Inferior parietal cortex (tissue), 1 donor: ENCODE measurements at regions not wholly inside any gene's neighbourhood (a gene's known extent, or its start where the extent isn't known, plus 50 kb on each side); places are given as distances from the start of the nearest gene placed in this dataset.

Experiments
- DNase-seq: peaks from one replicate; pipeline ENCODE4 v3.0.0-alpha.2; 2016; ENCODE audit errors: extremely low spot score

DNA sequence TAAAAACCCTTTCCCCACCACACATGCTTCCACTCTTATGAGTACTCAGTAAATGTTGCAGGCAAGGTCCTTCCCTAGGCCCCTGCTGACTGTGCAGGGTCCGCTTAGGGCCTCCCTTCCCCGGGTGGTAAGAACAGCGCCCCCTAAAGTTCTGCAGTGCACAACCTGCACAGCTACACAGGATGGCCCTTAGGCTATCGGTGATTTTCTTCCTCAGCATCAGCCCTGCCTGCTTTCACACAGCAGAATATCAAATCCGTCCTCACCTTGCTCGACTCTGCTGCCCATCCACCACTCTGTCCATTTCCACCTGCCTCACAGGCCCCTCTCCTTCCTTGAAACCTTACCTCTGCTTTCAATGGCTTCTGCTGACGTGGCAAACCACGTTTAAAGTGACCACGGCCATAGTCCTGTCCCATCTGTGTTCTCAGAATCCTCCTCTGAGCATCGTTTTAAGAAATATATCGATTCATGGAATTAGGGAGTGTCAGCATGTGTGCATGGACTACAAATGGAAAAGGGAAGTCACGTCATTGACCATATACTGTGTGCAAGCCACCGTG, 51.4 kb upstream of the TMEM132E start:
- DNase-seq, result no peak

- no peak for DNase-seq
Observed at GRCh38 chr17:34527136-34527907, 52.1 kb upstream of the TMEM132E start.

GRCh38 chr17:34525651-34526050, 53.7 kb upstream of the TMEM132E start:
- DNase-seq, result no peak

DNA sequence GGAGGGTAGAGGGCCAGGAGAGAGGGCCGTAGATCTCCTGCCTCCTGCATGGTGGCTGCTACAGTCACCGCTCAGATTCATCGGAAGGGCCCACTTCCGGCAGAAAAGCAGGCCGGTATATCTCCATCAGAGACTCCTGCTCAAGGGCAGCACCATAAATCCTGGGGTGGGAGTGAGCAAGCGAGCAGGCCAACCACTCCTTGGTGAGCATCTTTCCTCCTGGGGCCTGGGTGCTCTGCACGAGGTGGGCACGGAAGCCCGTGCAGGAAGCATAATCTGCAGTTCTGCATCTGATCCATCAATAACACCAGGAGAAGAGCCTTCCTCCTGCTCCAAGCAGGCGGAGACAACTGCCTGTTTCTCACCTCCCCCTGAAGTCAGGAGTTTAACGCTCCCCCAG, 57.4 kb upstream of the TMEM132E start:
- no peak for DNase-seq

DNA sequence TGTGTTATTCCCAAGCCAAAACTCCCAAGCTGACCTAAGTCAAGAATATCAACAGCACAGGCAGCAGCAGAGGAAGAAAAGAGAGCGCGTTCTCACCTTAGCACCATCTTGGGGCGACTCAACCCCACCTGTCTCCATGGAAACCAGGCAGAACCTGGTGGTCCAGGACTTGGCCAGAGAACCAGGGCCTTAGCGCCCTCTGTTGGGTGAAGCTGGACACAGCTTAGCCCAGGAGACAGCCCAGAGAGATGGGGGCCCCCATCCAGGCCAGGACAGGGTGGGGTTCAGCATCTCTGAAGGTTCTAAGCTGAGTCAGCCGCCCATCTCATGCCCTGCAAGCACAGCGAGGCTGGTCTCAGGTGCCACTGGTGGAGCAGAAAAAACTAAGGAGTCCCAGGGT, 60.1 kb upstream of the TMEM132E start:
- no peak for DNase-seq

- DNase-seq, result no peak
Observed at GRCh38 chr17:34517406-34517805, 62.0 kb upstream of the TMEM132E start.

GRCh38 chr17:34511931-34512330, 67.5 kb upstream of the TMEM132E start:
- no peak for DNase-seq

GRCh38 chr17:34511265-34511664, 68.1 kb upstream of the TMEM132E start:
- DNase-seq, result no peak

GRCh38 chr17:34504814-34505484, 74.4 kb upstream of the TMEM132E start:
- no peak for DNase-seq

GRCh38 chr17:34503528-34504195, 75.7 kb upstream of the TMEM132E start:
- DNase-seq, result no peak

DNA sequence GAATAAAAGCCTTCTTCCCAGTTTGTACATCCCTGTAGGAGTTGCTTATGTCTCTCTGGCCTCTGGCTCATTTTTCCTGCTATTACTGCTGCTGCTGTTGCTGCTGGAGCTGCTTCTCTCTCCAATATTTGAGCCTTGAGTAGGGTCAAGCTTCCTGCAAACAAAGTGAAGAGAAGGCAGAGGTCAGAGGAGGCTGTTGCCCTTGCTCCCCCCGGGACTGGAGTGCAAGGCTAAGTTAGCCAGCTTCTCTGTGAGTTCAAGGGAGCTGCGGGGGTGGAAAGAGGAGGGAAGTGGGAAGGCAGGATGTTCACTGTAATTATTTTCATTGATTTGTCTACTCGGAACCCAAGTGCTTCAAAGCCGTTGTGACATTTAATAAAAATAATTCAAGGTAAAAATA, 77.0 kb upstream of the TMEM132E start:
- DNase-seq, result no peak

DNA sequence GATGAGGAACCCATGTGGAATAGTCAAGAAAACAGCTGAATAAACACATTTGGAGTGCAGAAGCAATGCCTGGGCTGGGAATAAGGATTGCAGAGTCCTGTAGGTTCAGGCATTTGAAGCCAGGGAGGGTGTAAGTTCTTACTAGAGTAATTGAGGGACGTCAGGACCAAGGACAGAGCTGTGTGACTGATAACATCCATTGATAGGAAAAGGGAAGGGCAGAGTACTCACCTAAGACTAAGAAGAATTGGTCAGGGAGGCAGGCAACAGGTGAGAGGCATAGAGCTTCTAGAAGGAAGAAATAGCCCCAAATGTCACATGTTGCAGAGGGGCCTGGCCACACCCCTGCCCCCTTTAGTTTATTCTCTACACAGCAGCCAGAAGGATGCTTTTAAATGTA, 79.8 kb upstream of the TMEM132E start:
- no peak for DNase-seq

DNA sequence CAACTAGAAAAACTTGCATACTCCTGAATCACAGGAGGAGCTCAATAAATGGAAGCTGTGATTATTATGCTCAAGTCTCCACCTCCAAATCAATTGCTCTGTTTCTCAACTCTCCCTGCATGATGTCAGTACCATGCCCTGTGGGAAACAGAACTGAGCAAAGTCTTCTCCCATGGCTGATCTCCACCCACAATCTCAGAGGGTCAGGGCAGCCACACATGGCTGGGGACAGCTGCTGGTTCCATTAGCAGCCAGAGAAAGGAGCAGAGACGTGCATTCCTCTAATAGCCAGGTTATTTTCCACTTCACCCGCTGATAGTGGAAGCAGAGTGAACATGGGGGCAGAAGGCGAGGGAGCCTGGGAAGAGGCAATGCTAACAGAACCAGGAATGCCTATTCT, 85.5 kb upstream of the TMEM132E start:
- no peak for DNase-seq

GRCh38 chr17:34487626-34488025, 91.8 kb upstream of the TMEM132E start:
- DNase-seq, result no peak

DNA sequence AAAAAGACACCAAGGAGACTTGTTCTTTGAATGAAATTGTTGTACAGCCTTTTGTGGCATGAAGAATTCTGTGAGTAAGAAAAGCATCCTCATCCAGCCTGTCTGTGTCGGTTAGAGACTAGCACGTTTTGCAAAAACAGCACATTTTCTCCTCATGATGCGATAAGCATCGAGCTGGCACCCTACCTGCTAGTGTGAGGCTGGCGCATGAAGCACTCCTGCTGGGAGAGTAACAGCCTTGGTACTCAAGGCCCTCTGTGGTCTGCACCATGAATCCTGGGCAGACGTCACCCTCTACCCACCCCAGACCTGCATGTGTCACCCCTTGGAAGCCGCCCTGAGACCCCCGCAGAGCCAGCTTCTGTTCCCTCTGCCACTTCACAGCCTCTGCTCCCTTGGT, 92.6 kb upstream of the TMEM132E start:
- DNase-seq, result no peak

DNA sequence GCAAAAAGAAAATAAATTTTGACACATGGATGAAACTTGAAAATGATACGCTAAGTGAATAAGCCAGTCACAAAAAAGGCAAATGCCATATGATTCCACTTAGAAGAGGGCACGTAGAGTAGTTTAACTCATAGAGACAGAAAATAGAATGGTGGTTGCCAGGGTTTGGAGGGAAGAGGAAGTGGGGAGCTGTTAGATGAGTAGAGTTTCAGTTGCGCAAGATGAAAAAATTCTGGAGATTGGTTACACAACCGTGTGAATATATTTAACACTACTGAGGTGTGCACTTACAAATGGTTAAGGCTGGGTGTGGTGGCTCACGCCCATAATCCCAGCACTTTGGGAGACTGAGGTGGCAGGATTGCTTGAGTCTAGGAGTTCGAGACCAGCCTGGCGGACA, 93.4 kb upstream of the TMEM132E start:
- DNase-seq, result peak; percentile 7

GRCh38 chr17:34484193-34484733, 95.1 kb upstream of the TMEM132E start:
- DNase-seq, result no peak

DNA sequence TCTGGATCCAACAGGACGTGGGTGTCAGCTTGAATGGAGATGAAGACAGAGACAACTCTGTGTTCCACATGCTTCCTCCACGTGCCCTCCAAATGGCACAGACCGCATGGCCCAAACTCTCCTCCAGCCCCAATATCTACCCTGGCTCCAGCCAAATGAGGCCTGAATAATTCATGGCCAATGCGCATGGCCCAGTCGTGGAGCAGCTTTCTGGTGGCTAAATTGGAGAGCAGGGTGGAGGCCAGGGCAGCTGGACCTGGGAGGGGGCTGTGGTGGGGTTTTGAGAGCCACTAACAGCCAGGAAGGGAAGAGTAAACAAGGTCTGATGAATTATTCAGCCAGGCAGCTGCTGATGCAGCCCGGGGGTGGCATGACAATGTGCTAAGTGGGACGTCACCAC, 96.7 kb upstream of the TMEM132E start:
- no peak for DNase-seq

GRCh38 chr17:34481779-34482178, 97.6 kb upstream of the TMEM132E start:
- DNase-seq, result no peak

DNA sequence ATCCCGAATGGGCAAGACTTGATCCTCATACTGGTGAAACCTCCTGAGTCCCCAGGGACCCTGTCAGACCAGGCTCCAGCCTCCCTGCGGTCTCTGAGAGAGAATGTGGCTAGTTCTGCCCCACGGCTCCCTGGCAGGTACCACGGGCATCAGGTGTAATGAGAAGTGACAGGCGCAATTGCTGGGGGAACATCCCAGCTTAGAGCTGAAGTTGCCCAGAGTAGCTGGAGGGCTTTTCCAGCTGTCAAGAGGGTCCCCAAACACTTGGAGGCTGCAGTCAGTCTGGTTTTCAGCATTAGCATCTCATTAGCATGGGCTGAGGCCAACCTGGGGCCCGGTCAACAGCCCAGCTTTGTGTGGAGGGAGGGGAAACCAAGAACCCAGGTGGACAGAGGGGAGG, 100.0 kb upstream of the TMEM132E start:
- DNase-seq, result no peak

DNA sequence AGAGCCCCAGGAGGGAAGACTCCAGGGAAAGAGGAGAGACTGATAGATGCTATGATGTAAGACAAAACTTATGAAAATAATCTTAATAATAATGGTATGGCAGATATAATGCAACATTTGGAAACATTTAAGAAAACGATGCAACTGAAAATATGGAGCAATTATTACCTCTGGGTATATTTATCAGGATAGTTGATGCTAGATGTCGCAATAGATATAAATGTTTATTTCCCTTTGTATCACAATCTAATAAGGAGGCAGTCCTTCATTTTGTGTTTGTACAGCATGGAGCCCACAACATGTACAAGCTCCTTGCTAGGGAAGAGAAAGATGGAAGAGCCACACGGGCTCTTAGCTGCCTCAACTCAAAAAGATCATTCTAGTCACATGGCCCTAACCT, 101.1 kb upstream of the TMEM132E start:
- no peak for DNase-seq

DNA sequence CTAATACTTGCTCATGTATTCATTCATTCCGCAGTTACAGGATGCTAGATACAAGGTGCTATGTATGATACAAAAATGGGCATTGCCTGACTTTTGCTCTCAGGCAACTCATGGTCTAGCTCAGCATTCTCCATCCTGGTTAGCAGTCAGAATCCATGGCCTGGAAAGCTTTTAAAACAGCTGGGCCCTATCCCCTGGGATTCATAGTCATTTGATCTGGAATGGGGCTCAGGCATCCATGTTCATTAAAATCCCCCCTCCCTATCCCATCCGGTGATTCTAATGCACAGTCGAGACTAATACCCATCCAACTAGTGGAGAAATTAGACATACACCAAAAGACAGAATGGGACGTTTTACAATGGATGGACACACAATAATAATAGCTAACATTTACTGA, 104.1 kb upstream of the TMEM132E start:
- DNase-seq, result no peak
